ENCODE measurements at regions not wholly inside any gene's neighbourhood (a gene's known extent, or its start where the extent isn't known, plus 50 kb on each side); places are given as distances from the start of the nearest gene placed in this dataset.

GRCh38 chr11:19337779-19338178, 97.0 kb upstream of the E2F8 start:
- H3K4me3 Mint-ChIP-seq: no peak overlapping the region
- no peak overlapping the region for H3K27ac Mint-ChIP-seq
- no peaks in the 10 kb centered on the region for H3K36me3 Mint-ChIP-seq (ENCODE audit: low read depth)
- ATAC-seq (no peak), DNase-seq (no peak)
- no peaks in the 10 kb centered on the region for H3K4me1 Mint-ChIP-seq (ENCODE audit: low read depth)
- H3K9me3 Mint-ChIP-seq: no peaks in the 10 kb centered on the region
- ChIA-PET POLR2A (no interaction called here), CTCF (no interaction called here)
- H3K27me3 Mint-ChIP-seq: peaks cover 31% of the 10 kb centered on the region
- no peak for TF ChIP-seq CTCF (IDR thresholded peaks at IDR 0.05)
- intact Hi-C loops (cut with micrococcal nuclease): no loop called here

DNA sequence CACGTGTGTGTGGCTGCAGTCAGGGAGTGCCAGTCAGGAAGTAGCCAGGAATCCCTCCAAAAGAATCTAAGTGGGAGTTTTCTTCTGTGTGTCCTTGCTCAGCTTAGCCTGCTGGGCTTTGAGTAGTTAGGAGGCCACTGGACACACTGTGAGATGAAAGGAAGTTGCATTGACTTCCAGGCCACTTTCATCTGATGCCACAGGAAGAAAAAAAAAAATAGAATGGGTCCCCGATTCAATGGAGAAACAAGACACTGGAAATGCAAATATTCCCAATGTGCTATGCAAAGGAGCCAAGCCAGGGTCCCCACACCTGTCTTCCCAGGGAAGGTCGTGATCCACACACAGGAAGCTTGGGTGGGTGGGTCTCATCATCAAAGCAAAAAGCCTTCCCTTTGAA, 95.6 kb upstream of the E2F8 start:
- H3K27me3 Mint-ChIP-seq: peaks cover 31% of the 10 kb centered on the region
- CTCF ChIA-PET: no interaction called here
- POLR2A ChIA-PET: no interaction called here
- H3K27ac Mint-ChIP-seq: no peak overlapping the region
- no peak for TF ChIP-seq CTCF (IDR thresholded peaks at IDR 0.05)
- ATAC-seq (no peak), DNase-seq (no peak)
- no peaks in the 10 kb centered on the region for H3K36me3 Mint-ChIP-seq (ENCODE audit: low read depth)
- H3K4me1 Mint-ChIP-seq (ENCODE audit: low read depth): no peaks in the 10 kb centered on the region
- no peaks in the 10 kb centered on the region for H3K9me3 Mint-ChIP-seq
- intact Hi-C loops (cut with micrococcal nuclease): no loop called here
- H3K4me3 Mint-ChIP-seq: no peak overlapping the region

GRCh38 chr11:19332476-19332875, 91.7 kb upstream of the E2F8 start:
- DNase-seq (no peak), ATAC-seq (no peak)
- Mint-ChIP-seq H3K27ac (no peak overlapping the region), H3K9me3 (no peaks in the 10 kb centered on the region), H3K4me3 (no peak overlapping the region), H3K27me3 (peaks cover 20% of the 10 kb centered on the region), H3K36me3 (ENCODE audit: low read depth) (no peaks in the 10 kb centered on the region), H3K4me1 (ENCODE audit: low read depth) (no peaks in the 10 kb centered on the region)
- intact Hi-C loops (cut with micrococcal nuclease): no loop called here
- ChIA-PET CTCF (no interaction called here), POLR2A (no interaction called here)
- no peak for TF ChIP-seq CTCF (IDR thresholded peaks at IDR 0.05)

GRCh38 chr11:19330416-19330815, 89.7 kb upstream of the E2F8 start:
- no peak overlapping the region for H3K27ac Mint-ChIP-seq
- ChIA-PET CTCF (interaction anchor here (0.7 kb wide), 1 partner anchor 224 kb away, joined by 3 read pairs; no protein-coding TSS in a partner anchor), POLR2A (no interaction called here)
- no peak overlapping the region for H3K4me3 Mint-ChIP-seq
- no peaks in the 10 kb centered on the region for H3K9me3 Mint-ChIP-seq
- no peak for TF ChIP-seq CTCF (IDR thresholded peaks at IDR 0.05)
- H3K36me3 Mint-ChIP-seq (ENCODE audit: low read depth): no peaks in the 10 kb centered on the region
- H3K4me1 Mint-ChIP-seq (ENCODE audit: low read depth): no peaks in the 10 kb centered on the region
- intact Hi-C loops (cut with micrococcal nuclease): no loop called here
- DNase-seq (no peak), ATAC-seq (no peak)
- H3K27me3 Mint-ChIP-seq: peaks cover 11% of the 10 kb centered on the region

DNA sequence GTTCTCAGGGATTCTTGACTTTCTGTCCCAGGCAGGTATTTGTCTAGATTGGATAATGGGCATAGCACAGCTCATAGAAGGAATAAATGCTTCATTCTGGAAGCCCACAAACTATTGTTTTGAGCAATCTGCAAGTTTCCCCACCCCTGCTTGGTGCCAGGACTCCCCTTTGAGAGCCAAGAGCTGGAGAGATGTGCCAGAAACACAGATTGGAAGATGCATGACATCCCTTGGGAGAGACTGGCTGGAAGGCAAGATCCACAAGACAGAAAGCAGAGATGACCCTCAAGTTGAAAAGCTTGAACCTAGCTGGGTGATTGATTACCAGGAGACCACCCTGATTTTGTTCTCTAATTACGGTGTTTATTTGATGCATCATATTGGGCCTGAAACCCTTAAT, 89.2 kb upstream of the E2F8 start:
- Mint-ChIP-seq H3K36me3 (ENCODE audit: low read depth) (no peaks in the 10 kb centered on the region), H3K4me3 (no peak overlapping the region), H3K9me3 (no peaks in the 10 kb centered on the region), H3K4me1 (ENCODE audit: low read depth) (no peaks in the 10 kb centered on the region), H3K27ac (no peak overlapping the region), H3K27me3 (peaks cover 11% of the 10 kb centered on the region)
- CTCF ChIA-PET: interaction anchor here (0.7 kb wide), 1 partner anchor 225 kb away, joined by 3 read pairs; no protein-coding TSS in a partner anchor
- no peak for TF ChIP-seq CTCF (IDR thresholded peaks at IDR 0.05)
- DNase-seq (no peak), ATAC-seq (no peak)
- intact Hi-C loops (cut with micrococcal nuclease): no loop called here
- POLR2A ChIA-PET: no interaction called here
